Naive thymus-derived CD4-positive, alpha-beta T cell (primary cell): ENCODE measurements at regions not wholly inside any gene's neighbourhood (a gene's known extent, or its start where the extent isn't known, plus 50 kb on each side); places are given as distances from the start of the nearest gene placed in this dataset.

Experiments
- ATAC-seq: fragments of 150-1000 bp; cut with Tn5 transposase; 2 replicates; pipeline ENCODE4 v1.10.0; 2021; ENCODE audit warnings: mild to moderate bottlenecking, moderate library complexity
- CTCF ChIA-PET: fragments of 350-600 bp; sonication (Branson Sonifier 250); formaldehyde crosslinking; loops from one replicate; lab custom pipeline; 2021; ENCODE audit warnings: antibody characterized with exemption; lab: Charles Lee
- POLR2A ChIA-PET: fragments of 350-600 bp; sonication (Branson Sonifier 250); formaldehyde crosslinking; loops from one replicate; lab custom pipeline; 2021; ENCODE audit warnings: antibody characterized with exemption, inconsistent platforms; lab: Charles Lee
- DNase-seq, 9 donors: peaks; one replicate each; pipeline versions ENCODE4 v3.0.0 to v3.0.0-alpha.2; 2020 to 2022; ENCODE audit warnings: mixed read lengths in 1 of 9
- H3K27ac ChIP-seq: one replicate; pipeline ENCODE4 v1.7.0; 2013; ENCODE audit warnings: mild to moderate bottlenecking, low read depth, low read length, moderate library complexity
- H3K27me3 ChIP-seq, 2 donors: one replicate each; pipeline ENCODE4 v1.7.0; 2013; ENCODE audit warnings: low read length in 2 of 2, mild to moderate bottlenecking in 2 of 2, moderate library complexity in 2 of 2; ENCODE audit not compliant: control insufficient read depth in 2 of 2, insufficient read depth in 2 of 2
- H3K36me3 ChIP-seq, 3 experiments: 1 replicate in 2 of 3; 2 replicates in 1 of 3; pipeline ENCODE4 v1.7.0; 2013; ENCODE audit warnings: low read length in 3 of 3, mild to moderate bottlenecking in 3 of 3, moderate library complexity in 1 of 3; ENCODE audit not compliant: insufficient read depth in 3 of 3, control insufficient read depth in 2 of 3
- H3K4me1 ChIP-seq, 2 donors: one replicate each; pipeline ENCODE4 v1.7.0; 2013; ENCODE audit warnings: low read length in 2 of 2, mild to moderate bottlenecking in 2 of 2, moderate library complexity in 1 of 2; ENCODE audit not compliant: control insufficient read depth in 2 of 2, insufficient read depth in 2 of 2
- H3K4me3 ChIP-seq: 2 replicates; pipeline ENCODE4 v1.7.0; 2013; ENCODE audit warnings: mild to moderate bottlenecking, low read length
- H3K9me3 ChIP-seq, 3 experiments: 1 replicate in 2 of 3; 2 replicates in 1 of 3; pipeline ENCODE4 v1.7.0; 2013; ENCODE audit warnings: low read length in 3 of 3; ENCODE audit not compliant: control insufficient read depth in 2 of 3
- H3K27ac Mint-ChIP-seq, 9 donors: one replicate each; pipeline ENCODE4 v1.8.0; 2020 to 2022; ENCODE audit warnings: mixed read lengths in 9 of 9, mild to moderate bottlenecking in 8 of 9, moderate library complexity in 5 of 9, inconsistent platforms in 2 of 9
- H3K27me3 Mint-ChIP-seq, 5 donors: one replicate each; pipeline ENCODE4 v1.8.0; 2021 to 2022; ENCODE audit warnings: mixed read lengths in 5 of 5, mild to moderate bottlenecking in 1 of 5
- H3K36me3 Mint-ChIP-seq, 5 donors: one replicate each; pipeline ENCODE4 v1.8.0; 2020 to 2022; ENCODE audit warnings: mixed read lengths in 5 of 5, mild to moderate bottlenecking in 3 of 5, inconsistent platforms in 1 of 5
- H3K4me1 Mint-ChIP-seq, 7 donors: one replicate each; pipeline ENCODE4 v1.8.0; 2020 to 2022; ENCODE audit warnings: mixed read lengths in 7 of 7, mild to moderate bottlenecking in 3 of 7, inconsistent platforms in 1 of 7
- H3K4me3 Mint-ChIP-seq, 10 donors: one replicate each; pipeline ENCODE4 v1.8.0; 2020 to 2022; ENCODE audit warnings: mild to moderate bottlenecking in 10 of 10, mixed read lengths in 10 of 10, moderate library complexity in 6 of 10, inconsistent platforms in 2 of 10
- H3K9me3 Mint-ChIP-seq, 11 donors: one replicate each; pipeline ENCODE4 v1.8.0; 2020 to 2022; ENCODE audit warnings: mixed read lengths in 11 of 11, mild to moderate bottlenecking in 4 of 11, inconsistent platforms in 1 of 11, moderate library complexity in 1 of 11
- intact Hi-C, 2 donors: fragments of 100-400 bp; cut with micrococcal nuclease; formaldehyde crosslinking; loops; one replicate each; pipeline ENCODE4 v1.15.1; 2023

DNA sequence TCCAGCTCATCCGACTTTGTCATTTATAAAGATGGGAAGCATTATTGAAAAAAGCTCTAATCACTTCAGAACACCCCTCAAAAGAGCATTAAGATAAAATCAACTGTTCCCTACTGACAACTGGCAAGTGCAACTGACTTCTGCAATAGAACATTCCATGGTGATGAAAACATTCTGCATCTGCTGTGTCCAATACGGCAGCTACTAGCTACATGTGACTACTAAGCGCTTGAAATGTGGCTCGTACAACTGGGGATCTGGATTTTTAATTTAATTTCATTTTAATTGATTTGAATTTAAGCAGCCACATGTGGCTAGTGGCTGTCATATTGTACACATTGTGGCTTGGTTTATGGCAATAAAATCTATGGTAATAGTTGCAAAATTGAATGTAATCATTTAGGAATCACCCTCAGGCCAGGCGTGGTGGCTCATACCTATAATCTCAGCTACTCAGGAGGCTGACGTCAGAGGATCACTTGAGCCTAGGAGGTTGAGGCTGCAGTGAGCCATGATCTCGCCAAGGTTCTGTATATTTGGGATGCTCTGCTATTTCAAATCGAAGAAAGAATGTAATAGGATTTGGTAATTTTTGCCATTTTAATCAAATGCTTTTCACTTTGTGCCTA, 390.3 kb downstream of the GABRB3 start:
- Mint-ChIP-seq H3K36me3 (no peaks in the 10 kb centered on the region), H3K9me3 (peaks cover 0 to 25% (median 12%) of the 10 kb centered on the region in 11 donors), H3K4me3 (no peak overlapping the region), H3K27ac (no peak overlapping the region), H3K27me3 (peaks cover 0 to 4% (median 0%) of the 10 kb centered on the region in 5 donors), H3K4me1 (no peaks in the 10 kb centered on the region)
- intact Hi-C loops: no loop called here
- DNase-seq: no peak
- Histone ChIP-seq H3K27me3 (no peaks in the 10 kb centered on the region), H3K27ac (no peak overlapping the region), H3K36me3 (no peaks in the 10 kb centered on the region), H3K9me3 (no peaks in the 10 kb centered on the region), H3K4me1 (no peaks in the 10 kb centered on the region), H3K4me3 (no peak overlapping the region)
- no peak for ATAC-seq
- CTCF ChIA-PET: no interaction called here
- POLR2A ChIA-PET: no interaction called here

DNA sequence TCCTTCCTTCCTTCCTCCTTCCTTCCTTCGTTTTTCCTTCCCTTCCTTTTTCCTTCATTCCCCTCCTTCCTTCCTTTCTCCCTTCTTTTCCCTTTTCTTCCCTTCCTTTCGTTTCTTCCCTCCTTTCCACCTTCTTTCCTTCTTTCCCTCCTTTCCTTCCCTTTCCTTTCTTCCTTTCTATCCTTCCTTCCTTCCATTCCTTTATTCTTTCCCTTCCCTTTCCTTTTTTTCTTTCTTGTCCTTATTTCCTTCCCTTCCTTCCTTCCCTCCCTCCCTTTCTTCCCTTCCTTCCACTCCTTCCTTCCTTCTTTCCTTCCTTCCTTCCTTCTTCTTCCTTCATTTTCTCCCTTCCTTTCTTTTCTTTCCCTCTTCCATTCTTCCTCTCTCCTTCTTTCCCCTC, 394.6 kb downstream of the GABRB3 start:
- peaks cover 0 to 4% (median 0%) of the 10 kb centered on the region in 5 donors for H3K36me3 Mint-ChIP-seq
- Histone ChIP-seq H3K4me1 (no peaks in the 10 kb centered on the region), H3K27me3 (no peaks in the 10 kb centered on the region), H3K4me3 (no peak overlapping the region), H3K27ac (no peak overlapping the region), H3K36me3 (no peaks in the 10 kb centered on the region), H3K9me3 (peaks cover 0 to 14% (median 0%) of the 10 kb centered on the region in 3 experiments)
- ATAC-seq: no peak
- CTCF ChIA-PET: no interaction called here
- POLR2A ChIA-PET: no interaction called here
- intact Hi-C loops: no loop called here
- peaks cover 4 to 54% (median 26%) of the 10 kb centered on the region in 11 donors for H3K9me3 Mint-ChIP-seq
- no peak overlapping the region for H3K4me3 Mint-ChIP-seq
- H3K27me3 Mint-ChIP-seq: peaks cover 0 to 4% (median 0%) of the 10 kb centered on the region in 5 donors
- no peak for DNase-seq
- no peaks in the 10 kb centered on the region for H3K4me1 Mint-ChIP-seq
- H3K27ac Mint-ChIP-seq: peak overlapping the region in 1 of 9 donors; percentile 41

DNA sequence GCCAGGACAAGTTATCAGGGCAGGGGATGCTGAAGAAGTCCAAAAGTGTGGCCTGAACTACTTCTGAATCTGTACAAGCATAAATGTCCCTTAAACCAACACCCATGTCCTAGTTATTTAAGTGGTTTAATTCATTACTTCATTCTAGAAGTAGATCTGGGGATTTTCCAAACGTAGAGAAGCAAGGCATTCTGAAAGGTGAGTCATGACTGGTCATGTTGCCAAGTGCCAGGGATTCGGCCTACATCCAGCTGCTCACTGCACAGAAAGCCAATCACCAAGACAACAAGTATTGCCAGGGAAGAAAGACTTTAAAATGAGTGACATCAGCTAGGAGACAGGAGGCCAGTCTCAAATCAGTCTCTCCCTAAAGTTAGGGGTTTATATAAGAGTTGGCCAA, 396.6 kb downstream of the GABRB3 start:
- H3K4me1 Mint-ChIP-seq: no peaks in the 10 kb centered on the region
- H3K36me3 Mint-ChIP-seq: peaks cover 0 to 4% (median 0%) of the 10 kb centered on the region in 5 donors
- H3K4me3 Mint-ChIP-seq: no peak overlapping the region
- DNase-seq (no peak), ATAC-seq (no peak)
- H3K27me3 ChIP-seq: no peaks in the 10 kb centered on the region
- POLR2A ChIA-PET: no interaction called here
- peaks cover 9 to 59% (median 33%) of the 10 kb centered on the region in 11 donors for H3K9me3 Mint-ChIP-seq
- no peak overlapping the region for H3K4me3 ChIP-seq
- H3K27ac ChIP-seq: no peak overlapping the region
- H3K4me1 ChIP-seq: no peaks in the 10 kb centered on the region
- H3K9me3 ChIP-seq: peaks cover 0 to 14% (median 0%) of the 10 kb centered on the region in 3 experiments
- CTCF ChIA-PET: no interaction called here
- peaks cover 0 to 4% (median 0%) of the 10 kb centered on the region in 5 donors for H3K27me3 Mint-ChIP-seq
- no peaks in the 10 kb centered on the region for H3K36me3 ChIP-seq
- intact Hi-C loops: no loop called here
- H3K27ac Mint-ChIP-seq: no peak overlapping the region

DNA sequence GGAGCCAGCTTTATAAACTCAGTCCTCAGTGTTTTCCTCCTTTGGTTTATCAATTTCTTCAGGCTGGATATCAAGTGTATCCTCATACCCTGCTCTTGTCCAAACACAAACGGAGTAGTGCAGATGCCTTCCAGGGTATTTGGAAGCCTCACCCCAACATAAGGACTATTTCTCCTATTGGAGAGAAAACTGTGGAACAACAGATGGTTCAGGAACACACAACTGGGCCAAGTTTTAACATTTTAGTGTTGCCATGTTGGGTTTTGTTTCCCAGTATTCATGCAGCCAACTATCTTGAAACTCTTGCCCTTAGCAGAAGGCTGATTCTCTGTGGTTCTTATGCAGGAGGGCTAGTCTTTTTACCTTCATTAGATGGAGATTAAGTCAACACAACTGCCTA, 398.1 kb downstream of the GABRB3 start:
- H3K36me3 Mint-ChIP-seq: peaks cover 0 to 7% (median 0%) of the 10 kb centered on the region in 5 donors
- no peaks in the 10 kb centered on the region for H3K36me3 ChIP-seq
- no peak overlapping the region for H3K27ac Mint-ChIP-seq
- H3K4me1 Mint-ChIP-seq: no peaks in the 10 kb centered on the region
- CTCF ChIA-PET: no interaction called here
- H3K27me3 Mint-ChIP-seq: peaks cover 0 to 6% (median 0%) of the 10 kb centered on the region in 5 donors
- H3K9me3 ChIP-seq: peaks cover 0 to 14% (median 0%) of the 10 kb centered on the region in 3 experiments
- no peak overlapping the region for H3K4me3 Mint-ChIP-seq
- POLR2A ChIA-PET: no interaction called here
- no peak overlapping the region for H3K27ac ChIP-seq
- DNase-seq: no peak
- H3K27me3 ChIP-seq: no peaks in the 10 kb centered on the region
- no peak overlapping the region for H3K4me3 ChIP-seq
- ATAC-seq: no peak
- H3K4me1 ChIP-seq: no peaks in the 10 kb centered on the region
- intact Hi-C loops: no loop called here
- H3K9me3 Mint-ChIP-seq: peaks cover 13 to 61% (median 37%) of the 10 kb centered on the region in 11 donors

DNA sequence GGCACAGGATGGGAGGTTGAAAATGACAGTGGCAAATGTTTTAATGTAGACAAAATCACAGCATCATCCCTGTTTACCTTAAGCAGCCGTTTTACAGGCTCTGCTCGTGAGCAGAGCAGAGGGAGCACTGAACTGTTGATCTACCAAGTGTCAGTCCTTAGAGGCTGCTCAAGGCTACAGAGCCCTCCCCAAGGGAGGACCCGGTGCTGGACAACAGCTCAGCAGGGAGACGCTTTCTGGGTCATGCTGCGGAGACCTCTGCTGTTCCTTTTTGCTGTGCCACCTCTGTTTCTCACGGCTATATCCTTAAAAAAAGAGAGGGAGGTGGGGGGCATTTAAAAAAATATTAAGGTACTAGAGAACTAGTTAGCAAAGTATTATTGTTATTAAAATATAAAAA, 400.2 kb downstream of the GABRB3 start:
- intact Hi-C loops: no loop called here
- peaks cover 9 to 47% (median 25%) of the 10 kb centered on the region in 11 donors for H3K9me3 Mint-ChIP-seq
- ChIA-PET POLR2A (no interaction called here), CTCF (no interaction called here)
- no peaks in the 10 kb centered on the region for H3K4me1 Mint-ChIP-seq
- Histone ChIP-seq H3K36me3 (no peaks in the 10 kb centered on the region), H3K27ac (no peak overlapping the region), H3K27me3 (no peaks in the 10 kb centered on the region), H3K4me3 (no peak overlapping the region), H3K4me1 (no peaks in the 10 kb centered on the region), H3K9me3 (peaks cover 0 to 14% (median 0%) of the 10 kb centered on the region in 3 experiments)
- peaks cover 0 to 7% (median 0%) of the 10 kb centered on the region in 5 donors for H3K36me3 Mint-ChIP-seq
- peaks cover 0 to 6% (median 0%) of the 10 kb centered on the region in 5 donors for H3K27me3 Mint-ChIP-seq
- ATAC-seq (no peak), DNase-seq (no peak)
- H3K27ac Mint-ChIP-seq: no peak overlapping the region
- no peak overlapping the region for H3K4me3 Mint-ChIP-seq

DNA sequence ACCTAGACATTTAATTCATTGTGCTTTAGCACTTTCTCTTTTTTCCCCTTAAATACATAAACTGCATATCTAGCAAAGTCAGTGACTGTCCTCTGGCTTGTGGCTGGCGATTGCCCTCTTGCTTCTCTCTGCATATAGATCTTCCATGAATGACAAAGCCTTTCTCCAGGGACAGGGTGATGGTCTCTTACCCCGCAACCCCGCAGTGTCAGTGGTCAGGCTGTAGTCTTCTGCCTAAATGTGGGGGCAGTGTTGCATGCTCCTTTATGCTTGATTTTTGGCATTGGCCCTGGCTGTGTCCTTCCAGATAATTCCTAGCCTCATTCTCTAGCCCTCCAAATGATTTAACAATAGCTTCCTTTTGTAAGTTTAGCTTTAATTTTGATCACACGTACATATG, 407.8 kb downstream of the GABRB3 start:
- intact Hi-C loops: no loop called here
- Histone ChIP-seq H3K36me3 (no peaks in the 10 kb centered on the region), H3K4me1 (no peaks in the 10 kb centered on the region), H3K27ac (no peak overlapping the region), H3K4me3 (no peak overlapping the region), H3K9me3 (peaks cover 0 to 4% (median 0%) of the 10 kb centered on the region in 3 experiments), H3K27me3 (no peaks in the 10 kb centered on the region)
- no peaks in the 10 kb centered on the region for H3K4me1 Mint-ChIP-seq
- ATAC-seq (no peak), DNase-seq (no peak)
- no peaks in the 10 kb centered on the region for H3K36me3 Mint-ChIP-seq
- no peak overlapping the region for H3K4me3 Mint-ChIP-seq
- H3K9me3 Mint-ChIP-seq: peaks cover 0 to 28% (median 7%) of the 10 kb centered on the region in 11 donors
- peaks cover 0 to 4% (median 0%) of the 10 kb centered on the region in 5 donors for H3K27me3 Mint-ChIP-seq
- H3K27ac Mint-ChIP-seq: no peak overlapping the region
- CTCF ChIA-PET: no interaction called here
- POLR2A ChIA-PET: no interaction called here

DNA sequence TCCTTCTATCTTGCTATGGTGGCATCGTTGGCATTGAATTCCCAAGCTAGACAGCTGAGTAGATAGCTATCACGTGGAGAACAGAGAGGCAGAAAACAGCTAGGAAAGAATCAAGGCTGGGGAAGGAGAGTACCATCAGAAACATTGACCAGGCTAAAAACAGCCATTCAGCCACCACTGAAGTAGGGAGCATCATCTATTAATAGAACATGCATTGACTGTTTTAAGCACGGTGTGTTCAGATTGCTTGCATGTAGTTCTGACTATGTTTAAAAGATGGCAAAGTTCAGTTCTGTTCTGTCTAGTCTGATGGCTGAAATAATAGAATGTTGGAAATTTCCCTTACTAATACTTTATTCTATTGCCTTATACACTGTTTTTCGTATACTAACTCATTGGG, 413.0 kb downstream of the GABRB3 start:
- Histone ChIP-seq H3K27me3 (no peaks in the 10 kb centered on the region), H3K36me3 (no peaks in the 10 kb centered on the region), H3K4me1 (no peaks in the 10 kb centered on the region), H3K4me3 (no peak overlapping the region), H3K27ac (no peak overlapping the region), H3K9me3 (peaks cover 0 to 4% (median 0%) of the 10 kb centered on the region in 3 experiments)
- H3K4me1 Mint-ChIP-seq: no peaks in the 10 kb centered on the region
- no peak overlapping the region for H3K27ac Mint-ChIP-seq
- H3K4me3 Mint-ChIP-seq: no peak overlapping the region
- DNase-seq (no peak), ATAC-seq (no peak)
- ChIA-PET CTCF (no interaction called here), POLR2A (no interaction called here)
- H3K27me3 Mint-ChIP-seq: peaks cover 0 to 5% (median 0%) of the 10 kb centered on the region in 5 donors
- H3K9me3 Mint-ChIP-seq: peaks cover 0 to 19% (median 7%) of the 10 kb centered on the region in 11 donors
- no peaks in the 10 kb centered on the region for H3K36me3 Mint-ChIP-seq
- intact Hi-C loops: no loop called here
